PC-9 (cell line): ENCODE measurements at regions not wholly inside any gene's neighbourhood (a gene's known extent, or its start where the extent isn't known, plus 50 kb on each side); places are given as distances from the start of the nearest gene placed in this dataset.

Experiments used
- CTCF ChIP-seq: fragments of 200-600 bp; sonication (generic); conservative IDR thresholded peaks from 2 replicates; pipeline ENCODE4 v1.6.1; 2017; ENCODE audit warnings: mixed run types, antibody characterized with exemption, mild to moderate bottlenecking, moderate library complexity
- EZH2 ChIP-seq: fragments of 200-600 bp; sonication (generic); IDR thresholded peaks from 2 replicates; pipeline ENCODE4 v1.8.0; 2017; ENCODE audit warnings: antibody characterized with exemption, low read depth

DNA sequence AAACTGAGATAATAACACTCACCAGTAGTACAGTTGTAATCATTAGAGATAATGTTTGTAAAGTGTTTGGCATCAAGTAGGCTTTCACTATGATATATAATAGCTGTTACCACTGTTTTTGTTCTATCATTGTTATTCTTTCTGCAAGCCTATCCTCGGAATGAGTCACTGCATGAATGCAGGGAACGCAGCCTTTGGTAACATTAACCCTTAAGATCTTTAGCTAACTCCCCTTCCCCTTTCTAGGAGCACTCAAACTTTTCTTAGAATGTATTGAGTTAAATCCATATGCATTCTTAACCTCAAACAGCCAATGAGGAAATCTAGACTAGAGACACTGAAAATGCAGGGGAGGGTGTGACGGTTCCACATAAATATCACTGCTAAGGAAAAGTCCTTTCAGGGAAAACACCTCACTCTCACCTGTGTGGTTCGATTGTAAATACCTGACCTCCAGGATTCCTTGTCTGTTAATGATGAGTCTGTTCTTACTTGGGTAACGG, 467.3 kb downstream of the SETD4 start:
- no peak for TF ChIP-seq CTCF
- TF ChIP-seq EZH2 = no peak
